ENCODE measurements at regions not wholly inside any gene's neighbourhood (a gene's known extent, or its start where the extent isn't known, plus 50 kb on each side); places are given as distances from the start of the nearest gene placed in this dataset.

DNA sequence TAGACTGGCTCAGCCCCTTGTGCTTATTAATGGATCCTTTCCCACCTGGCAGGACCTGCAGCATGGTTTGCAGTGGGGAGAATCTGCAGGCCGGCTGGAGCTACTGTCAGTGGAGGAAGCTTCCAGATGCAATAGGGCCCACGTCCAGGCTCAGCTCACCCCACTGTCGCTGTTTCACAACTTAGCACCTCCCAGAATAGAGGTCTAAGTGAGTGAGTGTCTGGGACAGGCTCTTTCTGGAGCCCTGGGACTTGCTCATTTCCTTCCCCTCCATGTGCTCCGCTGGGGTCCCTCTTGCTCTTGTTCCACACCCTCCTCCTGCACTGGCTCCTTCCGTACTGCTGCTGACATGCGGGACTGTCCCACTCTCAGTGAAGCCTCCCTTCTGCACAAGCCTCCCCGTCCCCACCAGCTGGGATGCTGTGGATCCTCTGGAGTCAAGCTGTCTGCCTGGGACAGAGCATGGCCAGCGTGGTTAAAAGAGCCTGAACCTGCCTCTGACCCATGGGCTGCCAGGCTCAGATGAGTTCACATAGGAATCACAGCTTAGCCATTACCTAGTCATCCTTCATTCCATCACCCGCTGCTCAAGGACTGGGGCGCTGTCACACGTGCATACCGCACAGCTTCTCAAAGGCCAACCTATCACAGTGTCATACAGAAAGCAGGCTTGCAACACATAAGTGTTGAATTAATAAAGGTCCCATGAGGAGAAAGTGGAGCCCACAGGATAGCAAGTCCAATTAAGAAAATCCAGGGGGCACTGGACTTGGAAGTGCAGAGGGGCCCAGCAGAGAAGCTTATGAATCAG lies 135.9 kb downstream of the ACKR3 start:
- H3K9me3 ChIP-seq (ENCODE audit: insufficient read depth in 2 of 2, low read depth in 1 of 2, low read length in 1 of 2) = no peaks in the 10 kb centered on the region
- H4K20me1 ChIP-seq (replicated peaks in 1 of 2; ENCODE audit: control insufficient read depth in 1 of 2, insufficient read depth in 2 of 2, low read length in 2 of 2) = peaks cover 0 to 2% of the 10 kb centered on the region in 2 experiments
- H3K14ac ChIP-seq (ENCODE audit: insufficient read length) = no peak overlapping the region
- H3K23ac ChIP-seq (ENCODE audit: insufficient read length) = no peak overlapping the region
- H2BK15ac ChIP-seq (ENCODE audit: low read length) = no peak overlapping the region
- no peak overlapping the region for H3K27ac ChIP-seq (ENCODE audit: low read depth, low read length)
- DNase-seq (ENCODE audit: low read depth in 1 of 2, low spot score in 2 of 2) (no peak), FAIRE-seq (no peak)
- 87% methylated on average over 12 of the region's 12 CpGs; no CpG with 5 or more reads in 1 of the 2 experiments for WGBS, 2 experiments (ENCODE audit: extremely low coverage in 1 of 2, insufficient coverage in 1 of 2, insufficient read length in 1 of 2, insufficient replicate concordance in 2 of 2, low coverage in 1 of 2, low lambda C conversion rate in 2 of 2, missing lambda C conversion rate in 1 of 2)
- no peak overlapping the region for H2AK5ac ChIP-seq (ENCODE audit: low read depth, low read length)
- H3K4me1 ChIP-seq (replicated peaks in 1 of 4; ENCODE audit: control insufficient read depth in 3 of 4, insufficient read depth in 4 of 4, low read length in 3 of 4) = no peaks in the 10 kb centered on the region; a peak in 1 of 7 replicates
- H3K4me2 ChIP-seq (ENCODE audit: insufficient read depth in 1 of 2, low read depth in 2 of 2, low read length in 2 of 2) = no peak overlapping the region
- no peak overlapping the region for H4K91ac ChIP-seq (replicated peaks; ENCODE audit: insufficient read length, low read length)
- no peaks in the 10 kb centered on the region; a peak in 1 of 8 replicates for H3K36me3 ChIP-seq (ENCODE audit: control insufficient read depth in 2 of 4, insufficient read depth in 4 of 4, low read length in 3 of 4)
- no peak overlapping the region for H3K9ac ChIP-seq (replicated peaks in 1 of 4; ENCODE audit: extremely low read depth in 1 of 4, low read depth in 3 of 4, low read length in 3 of 4)
- H2BK20ac ChIP-seq (ENCODE audit: low read length) = no peak overlapping the region
- no peak overlapping the region for H2BK5ac ChIP-seq (ENCODE audit: low read depth, low read length)
- H3K23me2 ChIP-seq (ENCODE audit: low read depth, low read length) = peaks cover 2% of the 10 kb centered on the region; the same call in 1 of the 2 replicates
- H3K79me2 ChIP-seq (ENCODE audit: control insufficient read depth in 1 of 2, insufficient read depth in 2 of 2, low read length in 2 of 2) = no peaks in the 10 kb centered on the region
- ChIA-PET CTCF (ENCODE audit: partially characterized antibody) (interaction anchor here (0.9 to 1.4 kb wide), 4 partner anchors 8 to 20 kb away, joined by 3 read pairs; no protein-coding TSS in a partner anchor), POLR2A (ENCODE audit: partially characterized antibody) (no interaction called here)
- no peak overlapping the region for H3K18ac ChIP-seq (ENCODE audit: extremely low read depth, low read length)
- no peak overlapping the region for H4K5ac ChIP-seq (ENCODE audit: insufficient read length, low read depth, low read length)
- no peak overlapping the region for H2BK12ac ChIP-seq (ENCODE audit: low read depth, low read length)
- H3K4me3 ChIP-seq (ENCODE audit: extremely low read depth in 1 of 4, insufficient read depth in 2 of 4, low read depth in 3 of 4, low read length in 4 of 4) = no peak overlapping the region
- no peak overlapping the region for H3K4ac ChIP-seq (replicated peaks; ENCODE audit: insufficient read length, low read depth, low read length)
- no peaks in the 10 kb centered on the region for H3K79me1 ChIP-seq (ENCODE audit: low read depth, low read length)
- no peak overlapping the region for H3K56ac ChIP-seq (replicated peaks; ENCODE audit: insufficient read length, low read depth, low read length)
- no peak overlapping the region; the same call in 1 of the 2 replicates for H4K8ac ChIP-seq (ENCODE audit: extremely low read depth, insufficient read depth, low read length)
- H3K27me3 ChIP-seq (replicated peaks in 1 of 4; ENCODE audit: control insufficient read depth in 3 of 4, extremely low read depth in 1 of 4, insufficient read depth in 3 of 4, low read length in 3 of 4) = no peaks in the 10 kb centered on the region
- H2AFZ ChIP-seq (ENCODE audit: low read length) = peak overlapping the region; percentile 39; the same call in 1 of the 2 replicates
- H2BK120ac ChIP-seq (replicated peaks; ENCODE audit: low read depth, low read length) = no peak overlapping the region
- TF ChIP-seq RAD21 (IDR thresholded peaks at IDR 0.05 in 1 of 2, conservative IDR thresholded peaks at IDR 0.05 in 1 of 2; ENCODE audit: low read depth in 2 of 2, low read length in 2 of 2) (no peak), EZH2 (IDR thresholded peaks at IDR 0.05; ENCODE audit: low read depth, low read length, severe bottlenecking) (no peak), BRCA1 (IDR thresholded peaks at IDR 0.05; ENCODE audit: low read depth, low read length) (no peak), RBBP5 (IDR thresholded peaks at IDR 0.05; ENCODE audit: borderline replicate concordance, low read depth, low read length) (no peak), SAP30 (IDR thresholded peaks at IDR 0.05; ENCODE audit: insufficient read depth, insufficient replicate concordance, low read length) (no peak), EGR1 (IDR thresholded peaks at IDR 0.05; ENCODE audit: borderline replicate concordance, low read depth, low read length) (no peak), TBP (IDR thresholded peaks at IDR 0.05; ENCODE audit: low read depth, low read length) (no peak), SP1 (IDR thresholded peaks at IDR 0.05; ENCODE audit: low read depth, low read length) (no peak), JUND (IDR thresholded peaks at IDR 0.05; ENCODE audit: low read length) (no peak), CBX8 (IDR thresholded peaks at IDR 0.05; ENCODE audit: borderline replicate concordance, low read depth, low read length) (no peak), CHD1 (IDR thresholded peaks at IDR 0.05; ENCODE audit: low read depth, low read length) (no peak)
- TF ChIP-seq, protein P1, sequence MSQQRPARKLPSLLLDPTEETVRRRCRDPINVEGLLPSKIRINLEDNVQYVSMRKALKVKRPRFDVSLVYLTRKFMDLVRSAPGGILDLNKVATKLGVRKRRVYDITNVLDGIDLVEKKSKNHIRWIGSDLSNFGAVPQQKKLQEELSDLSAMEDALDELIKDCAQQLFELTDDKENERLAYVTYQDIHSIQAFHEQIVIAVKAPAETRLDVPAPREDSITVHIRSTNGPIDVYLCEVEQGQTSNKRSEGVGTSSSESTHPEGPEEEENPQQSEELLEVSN (IDR thresholded peaks at IDR 0.05) = no peak

All from H1 (cell line).